Keratinocyte (primary cell): ENCODE measurements at regions not wholly inside any gene's neighbourhood (a gene's known extent, or its start where the extent isn't known, plus 50 kb on each side); places are given as distances from the start of the nearest gene placed in this dataset.

Experiments used
- CTCF ChIP-seq, 3 experiments: IDR thresholded peaks in 1 of 3; conservative IDR thresholded peaks in 1 of 3; optimal IDR thresholded peaks in 1 of 3; 2 replicates in 2 of 3; 3 replicates in 1 of 3; pipeline versions ENCODE3 to v1.5.1; 2011; ENCODE audit warnings: low read length in 3 of 3, mild to moderate bottlenecking in 3 of 3, moderate library complexity in 2 of 3, control low read depth in 1 of 3, inconsistent platforms in 1 of 3; ENCODE audit not compliant: insufficient read depth in 2 of 3; ENCODE audit errors: extremely low read depth in 1 of 3
- EZH2 ChIP-seq: IDR thresholded peaks from one replicate; pipeline ENCODE4 v1.6.1; 2012; ENCODE audit warnings: inconsistent platforms, mild to moderate bottlenecking, low read length, moderate library complexity

DNA sequence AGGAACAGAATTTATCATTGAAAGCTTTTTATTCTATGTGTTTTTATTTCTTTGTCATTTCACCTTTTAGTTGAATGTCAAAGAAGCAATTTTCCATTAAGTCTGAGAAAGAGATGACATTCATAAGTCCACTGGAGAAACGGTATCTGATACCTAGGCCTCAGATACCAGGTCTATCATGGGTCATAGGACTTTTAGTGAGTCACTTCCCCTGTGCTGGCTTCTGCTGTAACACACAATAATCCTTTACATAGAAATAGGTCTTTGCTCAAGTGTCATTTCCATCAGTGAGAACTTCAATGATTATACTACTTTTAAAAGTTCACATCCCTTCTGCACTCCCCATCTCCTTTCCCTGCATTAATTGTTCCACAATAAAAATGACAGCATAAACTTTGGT lies 125.5 kb upstream of the ARMCX2 start:
- TF ChIP-seq CTCF (optimal IDR thresholded peaks at IDR 0.05 in 1 of 3, IDR thresholded peaks at IDR 0.05 in 1 of 3, conservative IDR thresholded peaks at IDR 0.05 in 1 of 3; ENCODE audit: extremely low read depth in 1 of 3, insufficient read depth in 2 of 3, low read length in 3 of 3): no peak
- no peak for TF ChIP-seq EZH2
